Hematopoietic multipotent progenitor cell treated with erythropoietin and hydrocortisone succinate and interleukin-3 and kit ligand, for 15 days (in vitro differentiated cells): ENCODE measurements at regions not wholly inside any gene's neighbourhood (a gene's known extent, or its start where the extent isn't known, plus 50 kb on each side); places are given as distances from the start of the nearest gene placed in this dataset.

Source experiments
- DNase-seq: peaks from one replicate; pipeline ENCODE4 v3.0.0-alpha.2; 2015; ENCODE audit warnings: low spot score

- DNase-seq = no peak
Observed at GRCh38 chr15:46420990-46421389, 786.2 kb downstream of the SQOR start.

GRCh38 chr15:46441294-46442062 is 806.6 kb downstream of the SQOR start:
- DNase-seq = no peak

- no peak for DNase-seq
Observed at GRCh38 chr15:46442184-46442583, 807.4 kb downstream of the SQOR start.

- no peak for DNase-seq
Observed at GRCh38 chr15:46442901-46443590, 808.2 kb downstream of the SQOR start.

DNA sequence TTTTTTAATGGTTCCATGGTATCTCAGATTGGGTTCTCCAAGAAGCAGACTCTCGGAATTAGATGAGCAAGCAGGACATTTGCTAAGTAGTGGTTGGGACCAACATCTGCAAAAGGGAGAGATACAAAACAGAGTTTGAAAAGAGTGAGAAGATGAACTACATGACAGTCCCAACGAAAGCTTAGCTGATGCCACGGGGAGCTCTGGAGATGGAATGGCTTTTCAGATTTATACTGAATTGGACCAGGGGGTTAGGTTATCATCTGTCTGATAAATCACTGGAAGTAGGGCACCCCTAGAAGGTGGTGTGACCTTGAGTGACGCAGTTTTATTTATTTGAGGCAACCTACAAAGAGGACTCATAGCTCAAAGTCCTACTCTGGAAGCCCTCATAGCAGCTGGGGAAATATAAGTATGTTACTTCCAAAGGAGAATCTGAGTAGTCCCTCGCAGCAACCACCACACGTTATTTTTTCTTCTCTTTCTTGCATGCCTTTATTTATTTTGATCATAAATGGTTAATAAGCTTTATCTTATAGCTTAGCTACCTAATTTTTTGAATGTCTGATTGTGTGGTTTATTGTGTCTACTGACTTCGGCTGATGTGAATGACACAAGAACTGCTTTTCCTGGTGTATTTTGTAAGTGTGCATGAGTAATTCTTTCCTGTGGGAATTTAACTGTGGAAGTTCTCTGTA is 815.4 kb downstream of the SQOR start:
- no peak for DNase-seq

DNA sequence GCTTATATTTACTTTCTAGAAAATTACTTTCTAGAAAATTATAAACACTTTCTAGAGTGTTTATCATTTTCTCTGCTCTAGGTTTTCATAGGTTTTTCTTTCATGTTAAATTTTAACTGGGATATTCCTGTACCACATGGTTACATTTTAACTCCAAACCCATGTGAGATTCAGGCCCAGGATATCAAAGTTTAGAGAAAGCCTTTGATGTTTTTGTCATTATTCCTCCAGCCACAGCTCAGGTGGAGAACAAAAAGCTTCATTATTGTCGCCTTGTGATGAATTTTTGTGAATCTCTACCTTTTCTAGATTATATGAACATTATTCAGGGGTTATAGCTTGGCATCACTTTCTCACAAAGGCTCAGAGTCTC is 816.0 kb downstream of the SQOR start:
- no peak for DNase-seq

GRCh38 chr15:46452297-46452820 is 817.5 kb downstream of the SQOR start:
- no peak for DNase-seq

DNA sequence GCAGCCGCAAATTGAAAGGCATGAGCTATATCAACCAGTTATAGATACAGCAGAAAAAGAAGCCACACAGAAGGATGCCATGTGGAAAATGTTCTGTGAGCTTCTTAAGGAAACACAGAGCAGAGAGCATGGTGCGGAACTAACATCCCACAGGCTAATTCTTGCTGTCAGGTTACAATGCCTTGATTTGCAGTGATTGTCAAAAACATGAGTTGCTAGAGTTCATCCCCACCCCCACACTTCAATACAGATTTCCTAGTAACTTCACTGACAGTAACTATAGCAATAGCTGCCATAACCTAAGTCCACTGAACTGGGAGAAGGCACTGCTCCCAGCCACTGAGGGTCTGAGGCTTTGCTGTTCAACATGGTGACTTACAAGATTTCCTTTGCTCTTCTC is 821.6 kb downstream of the SQOR start:
- DNase-seq = no peak

- DNase-seq = no peak
Observed at GRCh38 chr15:46460431-46461094, 825.7 kb downstream of the SQOR start.

- DNase-seq = no peak
Observed at GRCh38 chr15:46461416-46461815, 826.6 kb downstream of the SQOR start.

- DNase-seq = no peak
Observed at GRCh38 chr15:46467041-46467440, 832.2 kb downstream of the SQOR start.

GRCh38 chr15:46471096-46471495 is 836.3 kb downstream of the SQOR start:
- no peak for DNase-seq

DNA sequence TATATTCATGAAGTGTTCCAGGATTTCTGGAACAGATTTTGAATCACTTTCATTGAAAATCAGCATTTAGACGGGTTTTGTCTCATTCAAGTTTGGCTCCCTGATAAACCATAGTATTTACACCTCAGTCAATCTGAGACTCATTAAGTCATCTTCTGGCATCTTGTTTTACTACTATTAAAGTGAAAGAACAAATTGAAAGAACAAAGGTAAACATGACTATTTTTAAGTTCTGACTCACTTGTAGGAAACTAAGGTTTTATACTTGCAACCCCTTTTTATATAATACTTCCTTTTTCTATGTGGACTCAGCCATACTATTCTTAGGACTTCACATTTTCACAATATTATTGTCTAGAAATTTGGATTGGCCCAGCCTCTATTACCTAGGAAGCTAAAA is 854.4 kb downstream of the SQOR start:
- DNase-seq = no peak

DNA sequence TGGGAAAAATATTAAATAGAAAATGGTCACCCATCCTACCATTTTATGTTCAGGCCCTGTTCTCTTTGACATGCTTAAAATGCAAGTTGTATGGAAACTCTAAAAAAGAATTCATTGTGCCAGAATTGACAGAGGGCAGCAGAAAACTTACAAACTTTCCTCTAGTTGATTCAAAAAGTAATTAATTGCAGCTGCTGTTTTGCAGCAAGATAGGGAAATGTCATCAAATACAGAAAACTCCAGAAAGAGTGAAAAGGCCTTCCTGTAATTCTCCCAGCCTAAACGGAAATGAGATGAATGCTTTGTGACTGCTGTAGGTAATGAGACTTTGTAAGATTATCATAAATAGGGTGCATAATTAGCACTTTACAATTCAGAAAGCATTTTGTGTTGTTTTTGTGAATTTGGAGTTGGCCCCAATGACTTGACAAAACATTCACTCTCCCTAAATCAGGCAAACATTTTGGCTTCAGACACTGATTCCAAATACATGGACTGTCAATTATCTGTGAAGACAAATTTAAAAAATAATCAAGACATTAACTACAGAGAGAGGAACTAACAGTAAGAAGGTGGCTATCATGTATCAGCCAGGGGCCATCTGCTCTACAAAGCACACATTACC is 861.8 kb downstream of the SQOR start:
- DNase-seq = no peak

DNA sequence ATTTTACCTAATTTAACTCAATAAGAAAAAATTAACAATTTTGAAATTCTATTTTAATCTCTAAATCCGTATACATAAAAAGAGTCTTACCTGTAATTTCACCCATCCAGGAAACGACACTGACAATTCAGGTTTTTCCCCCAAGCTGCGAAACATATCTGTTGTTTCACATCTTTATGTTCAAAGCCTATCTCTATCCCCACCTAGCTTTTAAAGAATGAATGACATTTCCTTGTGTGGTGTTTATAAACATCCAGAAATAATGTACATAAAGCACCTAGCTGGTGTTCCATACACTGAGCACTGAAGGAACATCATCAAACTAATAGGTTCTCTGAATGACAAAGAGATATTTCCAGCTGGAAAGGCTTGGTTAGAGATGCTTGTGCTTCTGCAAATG is 867.8 kb downstream of the SQOR start:
- no peak for DNase-seq

GRCh38 chr15:46518381-46518780 is 883.6 kb downstream of the SQOR start:
- DNase-seq = no peak

GRCh38 chr15:46523701-46524100 is 888.9 kb downstream of the SQOR start:
- DNase-seq = no peak

GRCh38 chr15:46525984-46526725 is 891.3 kb downstream of the SQOR start:
- DNase-seq = no peak

DNA sequence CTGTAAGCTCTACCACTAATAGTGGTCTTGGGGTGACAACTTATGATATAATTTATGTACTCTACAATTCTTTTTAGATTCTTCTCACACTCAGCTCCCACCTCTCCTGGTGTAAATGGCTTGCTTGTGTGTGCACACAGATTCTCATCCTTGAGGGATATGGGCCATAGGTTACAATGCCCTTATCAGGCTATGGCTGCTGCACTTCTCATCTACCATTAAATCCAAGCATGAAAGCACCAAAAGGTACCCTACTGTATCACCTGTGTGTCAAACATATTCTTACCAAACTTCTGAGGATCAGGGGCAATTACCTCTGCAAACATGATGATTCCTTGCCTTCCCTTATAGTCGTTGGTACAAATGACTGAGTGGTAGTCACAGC is 891.9 kb downstream of the SQOR start:
- DNase-seq = no peak

- no peak for DNase-seq
Observed at GRCh38 chr15:46543626-46544025, 908.8 kb downstream of the SQOR start.

DNA sequence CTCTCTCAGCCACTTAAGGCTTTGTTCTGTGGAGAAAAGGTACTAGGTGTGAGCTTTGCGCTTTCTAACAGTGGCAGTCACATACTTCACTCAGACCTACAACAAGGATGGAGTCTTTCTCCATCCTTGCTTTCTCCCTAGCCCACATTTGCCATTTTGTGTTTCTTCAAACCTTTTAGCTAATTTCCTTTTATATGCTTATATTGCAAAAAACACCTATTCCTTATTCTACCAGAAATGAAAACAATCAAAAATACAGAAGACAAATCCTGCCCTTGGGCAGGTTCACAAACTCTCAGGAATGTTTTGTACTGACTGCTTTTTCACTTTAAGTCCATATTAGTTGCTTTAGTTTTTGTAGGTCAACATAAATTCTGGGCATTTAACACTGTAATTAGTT is 914.2 kb downstream of the SQOR start:
- DNase-seq = no peak
